IMR-90 (cell line): ENCODE measurements at regions not wholly inside any gene's neighbourhood (a gene's known extent, or its start where the extent isn't known, plus 50 kb on each side); places are given as distances from the start of the nearest gene placed in this dataset.

ENCODE experiments used
- ATAC-seq: fragments of 200-7000 bp; cut with Tn5 transposase; 2 replicates; pipeline ENCODE4 v1.9.1; 2020; ENCODE audit warnings: low read depth, mild to moderate bottlenecking, moderate library complexity
- BruUV-seq: library from RNA; stranded (reverse); fragments of 400-500 nt; replicated peaks from 2 replicates; lab custom pipeline; 2021; lab: Mats Ljungman, UMichigan
- CTCF ChIA-PET: fragments of 300-600 bp; formaldehyde crosslinking; extraction: SDS; loops from one replicate; lab custom pipeline; 2021; ENCODE audit warnings: antibody characterized with exemption; lab: Yijun Ruan, JAX
- POLR2A ChIA-PET: fragments of 300-600 bp; sonication (Branson Sonifier 250); formaldehyde crosslinking; loops from one replicate; lab custom pipeline; 2022; ENCODE audit warnings: antibody characterized with exemption; ENCODE audit not compliant: unreplicated experiment; lab: Charles Lee
- DNase-seq: peaks from one replicate; pipeline ENCODE4 v3.0.0; 2013
- H2AFZ ChIP-seq: replicated peaks from 2 replicates; pipeline ENCODE3; 2013; ENCODE audit warnings: low read length, mild to moderate bottlenecking; ENCODE audit not compliant: poor library complexity
- H2AK5ac ChIP-seq: 2 replicates; pipeline ENCODE4 v1.6.1; 2013; ENCODE audit warnings: low read depth, low read length, inconsistent platforms
- H2AK9ac ChIP-seq: replicated peaks from 2 replicates; pipeline ENCODE3; 2013; ENCODE audit warnings: mild to moderate bottlenecking, low read depth, low read length, moderate library complexity; ENCODE audit not compliant: poor library complexity
- H2BK120ac ChIP-seq: 2 replicates; pipeline ENCODE4 v1.6.1; 2013; ENCODE audit warnings: low read depth, low read length, inconsistent platforms
- H2BK15ac ChIP-seq: 3 replicates; pipeline ENCODE4 v1.6.1; 2013; ENCODE audit warnings: low read depth, low read length, inconsistent platforms
- H2BK20ac ChIP-seq: 2 replicates; pipeline ENCODE4 v1.6.1; 2013; ENCODE audit warnings: low read depth, mild to moderate bottlenecking, inconsistent platforms, low read length, moderate library complexity
- H2BK5ac ChIP-seq: 2 replicates; pipeline ENCODE4 v1.6.1; 2013; ENCODE audit warnings: mild to moderate bottlenecking, low read depth, low read length, inconsistent platforms; ENCODE audit not compliant: poor library complexity, severe bottlenecking
- H3K14ac ChIP-seq: replicated peaks from 2 replicates; pipeline ENCODE4 v1.6.1; 2013; ENCODE audit warnings: low read depth, low read length, inconsistent platforms
- H3K18ac ChIP-seq: 2 replicates; pipeline ENCODE4 v1.6.1; 2013; ENCODE audit warnings: low read depth, low read length, control low read depth
- H3K23ac ChIP-seq: 2 replicates; pipeline ENCODE4 v1.6.1; 2013; ENCODE audit warnings: low read depth, low read length, inconsistent platforms
- H3K27ac ChIP-seq: 2 replicates; pipeline ENCODE4 v1.5.1; 2013; ENCODE audit warnings: mild to moderate bottlenecking, control low read depth, low read length; ENCODE audit not compliant: insufficient read depth
- H3K27me3 ChIP-seq: 2 replicates; pipeline ENCODE4 v1.6.1; 2013; ENCODE audit warnings: low read length; ENCODE audit not compliant: control insufficient read depth, insufficient read depth
- H3K36me3 ChIP-seq: 2 replicates; pipeline ENCODE4 v1.6.1; 2013; ENCODE audit warnings: low read length, mixed read lengths; ENCODE audit not compliant: control insufficient read depth, insufficient read depth
- H3K4ac ChIP-seq: 2 replicates; pipeline ENCODE4 v1.6.1; 2013; ENCODE audit warnings: low read depth, low read length, inconsistent platforms
- H3K4me1 ChIP-seq: 2 replicates; pipeline ENCODE4 v1.6.1; 2013; ENCODE audit warnings: low read length, mixed read lengths; ENCODE audit not compliant: control insufficient read depth, insufficient read depth
- H3K4me2 ChIP-seq: 2 replicates; pipeline ENCODE4 v1.6.1; 2013; ENCODE audit warnings: low read depth, mild to moderate bottlenecking, control low read depth, low read length, moderate library complexity
- H3K4me3 ChIP-seq: 2 replicates; pipeline ENCODE4 v1.5.1; 2013; ENCODE audit warnings: low read depth, mild to moderate bottlenecking, control low read depth, low read length, moderate library complexity; ENCODE audit not compliant: insufficient read depth
- H3K56ac ChIP-seq: 2 replicates; pipeline ENCODE4 v1.6.1; 2013; ENCODE audit warnings: low read length, inconsistent platforms; ENCODE audit not compliant: insufficient read depth; ENCODE audit errors: extremely low read depth
- H3K79me1 ChIP-seq, 2 experiments: 2 replicates each; pipeline ENCODE4 v1.6.1; 2013; ENCODE audit warnings: low read length in 2 of 2, inconsistent platforms in 1 of 2, low read depth in 1 of 2
- H3K9ac ChIP-seq: 2 replicates; pipeline ENCODE4 v1.6.1; 2013; ENCODE audit warnings: low read depth, low read length, control low read depth
- H3K9me1 ChIP-seq: 2 replicates; pipeline ENCODE4 v1.6.1; 2013; ENCODE audit warnings: low read length, inconsistent platforms; ENCODE audit not compliant: insufficient read depth
- H3K9me3 ChIP-seq: 2 replicates; pipeline ENCODE4 v1.6.1; 2013; ENCODE audit warnings: low read length; ENCODE audit not compliant: control insufficient read depth, insufficient read depth
- H4K20me1 ChIP-seq: 2 replicates; pipeline ENCODE4 v1.6.1; 2013; ENCODE audit warnings: low read length, inconsistent platforms; ENCODE audit not compliant: insufficient read depth
- H4K5ac ChIP-seq: 2 replicates; pipeline ENCODE4 v1.6.1; 2013; ENCODE audit warnings: mild to moderate bottlenecking, low read depth, low read length, control low read depth
- H4K8ac ChIP-seq, 2 experiments: 2 replicates each; pipeline ENCODE4 v1.6.1; 2013; ENCODE audit warnings: low read depth in 2 of 2, low read length in 2 of 2, control low read depth in 1 of 2, inconsistent platforms in 1 of 2
- H4K91ac ChIP-seq: 2 replicates; pipeline ENCODE4 v1.6.1; 2013; ENCODE audit warnings: low read depth, low read length, inconsistent platforms; ENCODE audit not compliant: insufficient read depth
- BHLHE40 ChIP-seq: fragments of 150-350 bp; IDR thresholded peaks from 2 replicates; pipeline ENCODE4 v1.6.1; 2016; ENCODE audit warnings: mild to moderate bottlenecking, low read depth, low read length
- CEBPB ChIP-seq: IDR thresholded peaks from 2 replicates; pipeline ENCODE4 v1.6.1; 2012; ENCODE audit warnings: low read depth, low read length, improper control_type of control experiment
- CHD1 ChIP-seq: IDR thresholded peaks from 2 replicates; pipeline ENCODE4 v1.6.1; 2012; ENCODE audit warnings: low read depth, low read length, improper control_type of control experiment
- FOS ChIP-seq: fragments of 150-350 bp; IDR thresholded peaks from 2 replicates; pipeline ENCODE4 v1.6.1; 2016; ENCODE audit warnings: low read depth, low read length
- MAZ ChIP-seq: IDR thresholded peaks from 2 replicates; pipeline ENCODE4 v1.6.1; 2012; ENCODE audit warnings: low read depth, mild to moderate bottlenecking, low read length, improper control_type of control experiment, moderate library complexity, borderline replicate concordance
- MXI1 ChIP-seq: IDR thresholded peaks from 2 replicates; pipeline ENCODE4 v1.6.1; 2012; ENCODE audit warnings: low read depth, mild to moderate bottlenecking, low read length, moderate library complexity, borderline replicate concordance
- NFE2L2 ChIP-seq: fragments of 150-350 bp; IDR thresholded peaks from 2 replicates; pipeline ENCODE4 v1.6.1; 2016; ENCODE audit warnings: low read depth, mild to moderate bottlenecking, low read length
- POLR2A ChIP-seq: IDR thresholded peaks from 2 replicates; pipeline ENCODE4 v1.6.1; 2012; ENCODE audit warnings: mild to moderate bottlenecking, low read depth, low read length
- RAD21 ChIP-seq: IDR thresholded peaks from 2 replicates; pipeline ENCODE4 v1.6.1; 2012; ENCODE audit warnings: low read length, improper control_type of control experiment
- RCOR1 ChIP-seq: IDR thresholded peaks from 2 replicates; pipeline ENCODE4 v1.6.1; 2012; ENCODE audit warnings: mild to moderate bottlenecking, low read length, improper control_type of control experiment; ENCODE audit not compliant: insufficient replicate concordance
- RFX5 ChIP-seq: IDR thresholded peaks from 2 replicates; pipeline ENCODE4 v1.8.0; 2012; ENCODE audit warnings: low read depth, mild to moderate bottlenecking, low read length, moderate library complexity
- SMC3 ChIP-seq: fragments of 150-350 bp; IDR thresholded peaks from 2 replicates; pipeline ENCODE4 v1.6.1; 2016; ENCODE audit warnings: low read depth, mild to moderate bottlenecking, antibody characterized with exemption, low read length, moderate library complexity
- WGBS, 2 experiments: methylation state at CpG; one replicate each; pipeline versions ENCODE4 v1.1.5 to v1.1.7; 2013; ENCODE audit warnings: missing lambda C conversion rate in 2 of 2; ENCODE audit not compliant: insufficient read length in 1 of 2; ENCODE audit errors: extremely low coverage in 2 of 2; 5-methylcytosine and 5-hydroxymethylcytosine counted together
- dilution Hi-C: fragments of 300-500 bp; cut with HindIII; formaldehyde crosslinking; loops from one replicate; pipeline ENCODE4 v1.14.3; 2018; ENCODE audit warnings: low sequenced_read_pairs; ENCODE audit not compliant: unreplicated experiment
- in situ Hi-C: fragments of 300-500 bp; cut with MboI; formaldehyde crosslinking; loops from 3 replicates; pipeline ENCODE4 v1.14.3; 2019; ENCODE audit warnings: low sequenced_read_pairs, inconsistent platforms, mixed read lengths
- intact Hi-C: fragments of 100-400 bp; cut with micrococcal nuclease; formaldehyde crosslinking; loops from 2 replicates; pipeline ENCODE4 v1.10.0; 2022
- TF ChIP-seq, protein P1 (sequence below): fragments of 150-350 bp; IDR thresholded peaks from 2 replicates; pipeline ENCODE4 v1.6.1; 2017; ENCODE audit warnings: mild to moderate bottlenecking, antibody characterized with exemption, low read length, low read depth
- TF ChIP-seq, protein P2 (sequence below): conservative IDR thresholded peaks from 2 replicates; pipeline ENCODE4 v1.5.1; 2012; ENCODE audit warnings: mild to moderate bottlenecking, low read depth, low read length, improper control_type of control experiment
- TF ChIP-seq, protein P3 (sequence below): fragments of 150-350 bp; IDR thresholded peaks from 2 replicates; pipeline ENCODE4 v1.6.1; 2016; ENCODE audit warnings: low read depth, mild to moderate bottlenecking, low read length, moderate library complexity, borderline replicate concordance

DNA sequence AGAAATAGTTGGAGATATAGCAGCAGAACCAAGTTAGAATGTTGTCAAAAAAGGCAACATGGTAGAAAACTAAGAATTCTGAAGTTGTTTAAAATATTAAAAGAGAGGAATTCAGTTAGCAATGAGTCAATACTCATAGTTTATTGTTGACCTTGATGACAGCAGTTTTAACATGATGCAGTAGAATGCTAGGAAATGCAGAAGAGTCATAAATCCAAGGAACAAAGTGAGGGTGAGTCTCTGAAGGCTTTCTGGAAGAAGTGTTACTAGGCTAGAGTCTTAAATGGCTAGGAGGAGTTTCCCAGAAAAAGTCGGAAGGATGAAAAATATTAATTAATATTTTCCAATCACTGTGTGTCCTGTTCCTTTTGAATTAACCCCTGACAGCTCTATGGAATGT lies 807.3 kb downstream of the TSN start:
- WGBS, 2 experiments: no CpG with 5 or more reads among the region's 1 CpG
- Histone ChIP-seq H2AK9ac (no peak overlapping the region), H2BK120ac (no peak overlapping the region), H4K91ac (no peak overlapping the region), H2AK5ac (no peak overlapping the region), H4K5ac (no peak overlapping the region), H2BK20ac (no peak overlapping the region), H3K27ac (no peak overlapping the region), H2BK15ac (no peak overlapping the region), H3K4ac (no peak overlapping the region), H3K4me3 (no peak overlapping the region), H3K14ac (no peak overlapping the region), H4K20me1 (no peaks in the 10 kb centered on the region), H3K79me1 (no peaks in the 10 kb centered on the region), H3K36me3 (no peaks in the 10 kb centered on the region), H3K9me1 (no peaks in the 10 kb centered on the region), H3K4me1 (no peaks in the 10 kb centered on the region), H3K27me3 (no peaks in the 10 kb centered on the region), H4K8ac (no peak overlapping the region), H3K9ac (no peak overlapping the region), H2AFZ (no peak overlapping the region), H2BK5ac (no peak overlapping the region), H3K9me3 (no peaks in the 10 kb centered on the region; the same call in 1 of the 2 replicates), H3K4me2 (no peak overlapping the region), H3K23ac (no peak overlapping the region), H3K56ac (no peak overlapping the region), H3K18ac (no peak overlapping the region)
- POLR2A ChIA-PET: no interaction called here
- no peak for TF ChIP-seq FOS
- TF ChIP-seq, protein P1, sequence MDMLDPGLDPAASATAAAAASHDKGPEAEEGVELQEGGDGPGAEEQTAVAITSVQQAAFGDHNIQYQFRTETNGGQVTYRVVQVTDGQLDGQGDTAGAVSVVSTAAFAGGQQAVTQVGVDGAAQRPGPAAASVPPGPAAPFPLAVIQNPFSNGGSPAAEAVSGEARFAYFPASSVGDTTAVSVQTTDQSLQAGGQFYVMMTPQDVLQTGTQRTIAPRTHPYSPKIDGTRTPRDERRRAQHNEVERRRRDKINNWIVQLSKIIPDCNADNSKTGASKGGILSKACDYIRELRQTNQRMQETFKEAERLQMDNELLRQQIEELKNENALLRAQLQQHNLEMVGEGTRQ: no peak
- no peak for TF ChIP-seq RAD21
- TF ChIP-seq, protein P2, sequence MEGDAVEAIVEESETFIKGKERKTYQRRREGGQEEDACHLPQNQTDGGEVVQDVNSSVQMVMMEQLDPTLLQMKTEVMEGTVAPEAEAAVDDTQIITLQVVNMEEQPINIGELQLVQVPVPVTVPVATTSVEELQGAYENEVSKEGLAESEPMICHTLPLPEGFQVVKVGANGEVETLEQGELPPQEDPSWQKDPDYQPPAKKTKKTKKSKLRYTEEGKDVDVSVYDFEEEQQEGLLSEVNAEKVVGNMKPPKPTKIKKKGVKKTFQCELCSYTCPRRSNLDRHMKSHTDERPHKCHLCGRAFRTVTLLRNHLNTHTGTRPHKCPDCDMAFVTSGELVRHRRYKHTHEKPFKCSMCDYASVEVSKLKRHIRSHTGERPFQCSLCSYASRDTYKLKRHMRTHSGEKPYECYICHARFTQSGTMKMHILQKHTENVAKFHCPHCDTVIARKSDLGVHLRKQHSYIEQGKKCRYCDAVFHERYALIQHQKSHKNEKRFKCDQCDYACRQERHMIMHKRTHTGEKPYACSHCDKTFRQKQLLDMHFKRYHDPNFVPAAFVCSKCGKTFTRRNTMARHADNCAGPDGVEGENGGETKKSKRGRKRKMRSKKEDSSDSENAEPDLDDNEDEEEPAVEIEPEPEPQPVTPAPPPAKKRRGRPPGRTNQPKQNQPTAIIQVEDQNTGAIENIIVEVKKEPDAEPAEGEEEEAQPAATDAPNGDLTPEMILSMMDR: no peak
- no peak for TF ChIP-seq CEBPB
- no peak for TF ChIP-seq RFX5
- TF ChIP-seq MAZ: no peak
- no peak for TF ChIP-seq CHD1
- no peak for TF ChIP-seq POLR2A
- TF ChIP-seq BHLHE40: no peak
- no peak for TF ChIP-seq MXI1
- no peak for TF ChIP-seq SMC3
- TF ChIP-seq, protein P3, sequence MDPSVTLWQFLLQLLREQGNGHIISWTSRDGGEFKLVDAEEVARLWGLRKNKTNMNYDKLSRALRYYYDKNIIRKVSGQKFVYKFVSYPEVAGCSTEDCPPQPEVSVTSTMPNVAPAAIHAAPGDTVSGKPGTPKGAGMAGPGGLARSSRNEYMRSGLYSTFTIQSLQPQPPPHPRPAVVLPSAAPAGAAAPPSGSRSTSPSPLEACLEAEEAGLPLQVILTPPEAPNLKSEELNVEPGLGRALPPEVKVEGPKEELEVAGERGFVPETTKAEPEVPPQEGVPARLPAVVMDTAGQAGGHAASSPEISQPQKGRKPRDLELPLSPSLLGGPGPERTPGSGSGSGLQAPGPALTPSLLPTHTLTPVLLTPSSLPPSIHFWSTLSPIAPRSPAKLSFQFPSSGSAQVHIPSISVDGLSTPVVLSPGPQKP: no peak
- TF ChIP-seq RCOR1: no peak
- TF ChIP-seq NFE2L2: no peak
- CTCF ChIA-PET: no interaction called here
- dilution Hi-C loops (no loop called here), in situ Hi-C loops (no loop called here), intact Hi-C loops (no loop called here)
- ATAC-seq (no peak), DNase-seq (no peak)
- no TSS peak for BruUV-seq
